HEK293T (cell line): ENCODE measurements at regions not wholly inside any gene's neighbourhood (a gene's known extent, or its start where the extent isn't known, plus 50 kb on each side); places are given as distances from the start of the nearest gene placed in this dataset.

ENCODE experiments used
- CTCF ChIA-PET: fragments of 350-600 bp; formaldehyde crosslinking; extraction: SDS; loops from one replicate; lab custom pipeline; 2021; ENCODE audit warnings: antibody characterized with exemption, inconsistent platforms; lab: Yijun Ruan, JAX
- POLR2A ChIA-PET: fragments of 350-600 bp; formaldehyde crosslinking; extraction: SDS; loops from one replicate; lab custom pipeline; 2020; ENCODE audit warnings: antibody characterized with exemption, inconsistent platforms; lab: Yijun Ruan, JAX
- DNase-seq: peaks from one replicate; pipeline ENCODE4 v3.0.0; 2012; ENCODE audit warnings: mixed read lengths; ENCODE audit errors: extremely low spot score
- ARNT ChIP-seq: fragments of 450-650 bp; IDR thresholded peaks from 2 replicates; pipeline ENCODE4 v1.6.1; 2017; ENCODE audit warnings: mild to moderate bottlenecking
- BHLHE40 ChIP-seq: fragments of 450-650 bp; IDR thresholded peaks from 2 replicates; pipeline ENCODE4 v1.6.1; 2016; ENCODE audit warnings: mild to moderate bottlenecking, moderate library complexity, borderline replicate concordance
- CTBP1 ChIP-seq: fragments of 450-650 bp; IDR thresholded peaks from 2 replicates; pipeline ENCODE4 v1.6.1; 2016; ENCODE audit warnings: borderline replicate concordance
- ELF4 ChIP-seq: fragments of 450-650 bp; IDR thresholded peaks from 2 replicates; pipeline ENCODE4 v1.6.1; 2017; ENCODE audit warnings: antibody characterized with exemption
- FOXA1 ChIP-seq: fragments of 450-650 bp; IDR thresholded peaks from 2 replicates; pipeline ENCODE4 v1.6.1; 2016; ENCODE audit warnings: mild to moderate bottlenecking
- FOXK2 ChIP-seq: fragments of 450-650 bp; IDR thresholded peaks from 2 replicates; pipeline ENCODE4 v1.6.1; 2016; ENCODE audit warnings: mild to moderate bottlenecking
- FOXM1 ChIP-seq: fragments of 450-650 bp; IDR thresholded peaks from 2 replicates; pipeline ENCODE4 v1.6.1; 2017; ENCODE audit warnings: mild to moderate bottlenecking, borderline replicate concordance
- HDGF ChIP-seq: fragments of 450-650 bp; IDR thresholded peaks from 2 replicates; pipeline ENCODE4 v1.6.1; 2017; ENCODE audit warnings: antibody characterized with exemption, borderline replicate concordance
- L3MBTL2 ChIP-seq: fragments of 450-650 bp; conservative IDR thresholded peaks from 2 replicates; pipeline ENCODE4 v1.6.1; 2016; ENCODE audit warnings: mild to moderate bottlenecking
- LEF1 ChIP-seq: fragments of 450-650 bp; IDR thresholded peaks from 2 replicates; pipeline ENCODE4 v1.6.1; 2017; ENCODE audit warnings: mild to moderate bottlenecking, borderline replicate concordance
- NFRKB ChIP-seq: fragments of 450-650 bp; IDR thresholded peaks from 2 replicates; pipeline ENCODE4 v1.6.1; 2016; ENCODE audit warnings: mild to moderate bottlenecking, moderate library complexity
- SP1 ChIP-seq: fragments of 450-650 bp; IDR thresholded peaks from 2 replicates; pipeline ENCODE4 v1.6.1; 2017
- SUZ12 ChIP-seq: fragments of 450-650 bp; IDR thresholded peaks from 2 replicates; pipeline ENCODE4 v1.6.1; 2016; ENCODE audit warnings: mild to moderate bottlenecking
- TARDBP ChIP-seq: fragments of 450-650 bp; IDR thresholded peaks from 2 replicates; pipeline ENCODE4 v1.6.1; 2016
- ZNF384 ChIP-seq: fragments of 450-650 bp; IDR thresholded peaks from 2 replicates; pipeline ENCODE4 v1.6.1; 2016
- TF ChIP-seq, protein P1 (sequence below): fragments of 450-650 bp; IDR thresholded peaks from 2 replicates; pipeline ENCODE4 v1.6.1; 2016

DNA sequence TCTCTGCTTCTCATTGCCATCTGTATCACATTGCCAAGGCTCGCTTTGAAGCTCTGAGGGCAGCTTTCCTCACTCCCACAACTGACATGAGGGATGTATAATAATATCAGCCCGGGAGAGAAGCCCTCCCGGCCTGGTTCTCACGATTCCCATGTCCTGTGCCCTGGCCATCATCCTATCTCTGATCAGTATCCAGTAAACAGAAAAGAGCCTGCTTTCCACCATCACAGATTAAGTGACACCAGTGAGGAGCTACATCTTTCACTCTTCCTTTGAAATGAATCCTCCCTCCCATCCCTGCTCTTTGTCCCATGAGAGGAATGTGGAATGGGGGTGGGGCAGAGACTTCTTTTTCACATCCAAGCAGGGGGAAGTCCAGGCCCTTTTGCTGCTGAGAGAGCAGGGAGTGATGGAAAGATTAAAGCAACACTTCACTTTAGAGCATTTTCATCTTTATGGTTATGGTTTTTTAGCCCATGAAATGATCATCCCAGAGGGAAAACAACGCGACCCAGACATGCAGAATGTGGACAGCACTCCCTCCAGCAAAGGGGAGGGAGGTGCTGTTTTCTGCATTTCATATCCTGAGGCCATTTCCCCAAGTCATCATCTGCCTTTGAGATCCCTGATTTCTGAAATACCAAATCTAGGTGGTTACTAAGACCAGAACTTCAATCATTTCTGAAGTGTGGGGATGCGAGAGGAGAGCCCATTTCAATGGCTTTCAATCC is 84.6 kb upstream of the LYZL1 start:
- CTCF ChIA-PET: interaction anchor here (0.9 kb wide), 1 partner anchor 21 kb away, joined by 3 read pairs; no protein-coding TSS in a partner anchor
- DNase-seq: no peak
- TF ChIP-seq BHLHE40 (no peak), HDGF (no peak), ARNT (no peak), FOXA1 (no peak), NFRKB (no peak), TARDBP (no peak), L3MBTL2 (no peak), LEF1 (no peak), FOXK2 (no peak), ELF4 (no peak), SUZ12 (no peak), FOXM1 (no peak)
- TF ChIP-seq, protein P1, sequence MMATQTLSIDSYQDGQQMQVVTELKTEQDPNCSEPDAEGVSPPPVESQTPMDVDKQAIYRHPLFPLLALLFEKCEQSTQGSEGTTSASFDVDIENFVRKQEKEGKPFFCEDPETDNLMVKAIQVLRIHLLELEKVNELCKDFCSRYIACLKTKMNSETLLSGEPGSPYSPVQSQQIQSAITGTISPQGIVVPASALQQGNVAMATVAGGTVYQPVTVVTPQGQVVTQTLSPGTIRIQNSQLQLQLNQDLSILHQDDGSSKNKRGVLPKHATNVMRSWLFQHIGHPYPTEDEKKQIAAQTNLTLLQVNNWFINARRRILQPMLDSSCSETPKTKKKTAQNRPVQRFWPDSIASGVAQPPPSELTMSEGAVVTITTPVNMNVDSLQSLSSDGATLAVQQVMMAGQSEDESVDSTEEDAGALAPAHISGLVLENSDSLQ: no peak
- POLR2A ChIA-PET: no interaction called here

GRCh38 chr10:29205787-29206186 is 83.1 kb upstream of the LYZL1 start:
- POLR2A ChIA-PET: no interaction called here
- TF ChIP-seq FOXA1 (no peak), ZNF384 (no peak), FOXK2 (no peak), L3MBTL2 (no peak), TARDBP (no peak), LEF1 (no peak), CTBP1 (no peak)
- no peak for DNase-seq
- CTCF ChIA-PET: interaction anchor here (0.6 kb wide), 1 partner anchor 152 kb away, joined by 3 read pairs; no protein-coding TSS in a partner anchor

GRCh38 chr10:29208845-29209244 is 80.0 kb upstream of the LYZL1 start:
- CTCF ChIA-PET: no interaction called here
- POLR2A ChIA-PET: no interaction called here
- no peak for DNase-seq
- no peak for TF ChIP-seq TARDBP
- TF ChIP-seq FOXM1: no peak
- TF ChIP-seq, protein P1: no peak
- no peak for TF ChIP-seq NFRKB
- TF ChIP-seq BHLHE40: no peak
- TF ChIP-seq LEF1: no peak
- no peak for TF ChIP-seq FOXA1
- TF ChIP-seq FOXK2: no peak
- no peak for TF ChIP-seq ELF4
- TF ChIP-seq SUZ12: no peak
- TF ChIP-seq ARNT: no peak
- no peak for TF ChIP-seq SP1
- no peak for TF ChIP-seq HDGF

GRCh38 chr10:29209830-29210229 is 79.0 kb upstream of the LYZL1 start:
- CTCF ChIA-PET: no interaction called here
- POLR2A ChIA-PET: no interaction called here
- no peak for TF ChIP-seq FOXK2
- no peak for TF ChIP-seq ELF4
- no peak for TF ChIP-seq SP1
- TF ChIP-seq SUZ12: no peak
- TF ChIP-seq LEF1: no peak
- no peak for TF ChIP-seq FOXM1
- no peak for TF ChIP-seq L3MBTL2
- no peak for TF ChIP-seq NFRKB
- no peak for TF ChIP-seq BHLHE40
- TF ChIP-seq TARDBP: no peak
- TF ChIP-seq, protein P1: no peak
- TF ChIP-seq CTBP1: no peak
- TF ChIP-seq FOXA1: no peak
- no peak for TF ChIP-seq ZNF384
- no peak for TF ChIP-seq ARNT
- DNase-seq: no peak

DNA sequence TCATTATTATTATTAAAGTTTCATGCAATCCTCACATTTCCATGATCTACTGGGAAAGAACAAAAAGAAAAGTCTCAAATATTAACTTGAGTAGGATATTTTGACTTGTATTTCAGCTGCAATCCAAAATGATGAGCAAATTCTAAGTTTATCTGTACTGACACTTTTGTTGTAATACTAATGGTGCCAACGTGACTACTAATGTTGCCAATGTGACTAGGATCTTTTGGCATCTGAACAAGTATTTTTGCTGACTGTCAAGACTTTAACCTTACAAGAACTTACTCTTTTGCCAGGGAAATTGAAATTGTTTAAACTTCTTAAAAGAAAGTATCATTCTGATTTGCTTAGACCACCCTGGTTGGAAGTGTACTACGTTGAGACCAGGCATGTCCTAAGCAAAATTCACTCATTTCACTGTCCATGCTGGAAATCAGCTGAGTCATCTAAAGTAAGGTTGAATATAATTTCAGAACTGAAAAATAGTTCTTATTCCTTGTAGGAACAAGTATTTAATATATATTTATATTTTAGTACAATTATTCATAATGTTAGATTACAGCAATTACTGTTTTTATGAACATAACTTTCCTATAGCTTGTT is 78.5 kb upstream of the LYZL1 start:
- no peak for DNase-seq
- TF ChIP-seq ARNT: no peak
- no peak for TF ChIP-seq SP1
- TF ChIP-seq FOXA1: no peak
- no peak for TF ChIP-seq NFRKB
- no peak for TF ChIP-seq ZNF384
- POLR2A ChIA-PET: no interaction called here
- CTCF ChIA-PET: no interaction called here

GRCh38 chr10:29212597-29212996 is 76.3 kb upstream of the LYZL1 start:
- POLR2A ChIA-PET: no interaction called here
- CTCF ChIA-PET: no interaction called here
- DNase-seq: no peak
- TF ChIP-seq FOXM1: no peak
- TF ChIP-seq BHLHE40: no peak

DNA sequence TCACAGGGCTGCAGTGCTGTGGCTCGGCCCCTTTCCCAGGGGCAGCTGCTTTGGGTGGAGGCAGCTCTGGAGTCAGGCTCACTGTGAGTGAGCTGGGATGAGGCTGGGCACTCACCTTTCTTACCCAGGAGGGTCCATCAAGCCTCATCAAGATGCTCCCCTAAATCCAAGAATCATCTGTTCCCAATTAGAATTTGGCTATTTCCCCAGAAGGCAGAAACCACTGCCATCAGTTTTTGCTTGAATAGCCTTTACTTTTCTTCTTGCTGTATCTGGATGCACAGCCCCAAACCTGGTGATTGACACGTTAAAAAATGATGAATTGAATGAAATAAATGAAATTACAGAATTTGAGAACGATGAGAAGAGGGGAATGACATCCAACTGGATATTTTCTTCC is 74.3 kb upstream of the LYZL1 start:
- DNase-seq: no peak
- TF ChIP-seq FOXM1 (no peak), TARDBP (no peak), FOXA1 (no peak), FOXK2 (no peak), NFRKB (no peak), SP1 (no peak), ZNF384 (no peak), L3MBTL2 (no peak), CTBP1 (no peak), HDGF (no peak), ELF4 (no peak), LEF1 (no peak), SUZ12 (no peak), ARNT (no peak), BHLHE40 (no peak)
- TF ChIP-seq, protein P1: no peak
- ChIA-PET POLR2A (no interaction called here), CTCF (no interaction called here)
